NB4 (cell line): ENCODE measurements at regions not wholly inside any gene's neighbourhood (a gene's known extent, or its start where the extent isn't known, plus 50 kb on each side); places are given as distances from the start of the nearest gene placed in this dataset.

Experiments
- CTCF ChIP-seq: IDR thresholded peaks from one replicate; pipeline ENCODE4 v1.5.1; 2012; ENCODE audit warnings: low read depth, low read length
- MYC ChIP-seq: IDR thresholded peaks from 2 replicates; pipeline ENCODE4 v1.6.1; 2011; ENCODE audit warnings: low read depth, low read length

GRCh38 chr13:110773480-110773879, 60.0 kb downstream of the ING1 start:
- TF ChIP-seq CTCF (no peak), MYC (no peak)
